ENCODE measurements at regions not wholly inside any gene's neighbourhood (a gene's known extent, or its start where the extent isn't known, plus 50 kb on each side); places are given as distances from the start of the nearest gene placed in this dataset.

DNA sequence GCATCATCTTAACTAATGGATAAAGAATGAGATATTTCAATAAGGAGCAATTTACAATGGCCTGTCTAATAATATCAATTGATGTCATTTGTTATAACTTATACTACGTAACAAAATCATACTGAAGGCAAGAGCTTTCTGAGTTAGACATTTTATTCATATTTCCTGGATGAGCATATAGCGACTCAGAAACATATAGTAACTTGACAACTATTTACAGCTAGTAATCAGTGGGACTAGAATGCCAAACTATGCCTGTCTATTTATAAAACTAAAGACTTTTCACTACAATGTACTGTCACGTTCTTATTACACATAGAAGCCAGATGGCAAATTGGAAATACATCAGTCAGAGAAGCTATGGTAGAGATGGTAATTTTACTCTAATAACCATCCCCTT, 766.2 kb upstream of the TMEFF2 start:
- Histone ChIP-seq H3K4ac (replicated peaks; ENCODE audit: insufficient read length, low read depth, low read length) (no peak overlapping the region), H2BK5ac (ENCODE audit: low read depth, low read length) (no peak overlapping the region), H3K9me3 (ENCODE audit: insufficient read depth in 2 of 2, low read depth in 1 of 2, low read length in 1 of 2) (no peaks in the 10 kb centered on the region), H3K18ac (ENCODE audit: extremely low read depth, low read length) (no peak overlapping the region), H3K79me1 (ENCODE audit: low read depth, low read length) (no peaks in the 10 kb centered on the region), H2BK12ac (ENCODE audit: low read depth, low read length) (no peak overlapping the region), H3K23me2 (ENCODE audit: low read depth, low read length) (no peaks in the 10 kb centered on the region), H3K9ac (replicated peaks in 1 of 4; ENCODE audit: extremely low read depth in 1 of 4, low read depth in 3 of 4, low read length in 3 of 4) (no peak overlapping the region), H2BK120ac (replicated peaks; ENCODE audit: low read depth, low read length) (no peak overlapping the region), H2BK20ac (ENCODE audit: low read length) (no peak overlapping the region), H4K8ac (ENCODE audit: extremely low read depth, insufficient read depth, low read length) (no peak overlapping the region), H4K20me1 (replicated peaks in 1 of 2; ENCODE audit: control insufficient read depth in 1 of 2, insufficient read depth in 2 of 2, low read length in 2 of 2) (no peaks in the 10 kb centered on the region), H3K79me2 (ENCODE audit: control insufficient read depth in 1 of 2, insufficient read depth in 2 of 2, low read length in 2 of 2) (no peaks in the 10 kb centered on the region), H4K5ac (ENCODE audit: insufficient read length, low read depth, low read length) (no peak overlapping the region), H3K14ac (ENCODE audit: insufficient read length) (no peak overlapping the region), H2AK5ac (ENCODE audit: low read depth, low read length) (no peak overlapping the region), H2BK15ac (ENCODE audit: low read length) (no peak overlapping the region), H3K23ac (ENCODE audit: insufficient read length) (no peak overlapping the region), H3K4me2 (ENCODE audit: insufficient read depth in 1 of 2, low read depth in 2 of 2, low read length in 2 of 2) (no peak overlapping the region), H3K36me3 (ENCODE audit: control insufficient read depth in 2 of 4, insufficient read depth in 4 of 4, low read length in 3 of 4) (no peaks in the 10 kb centered on the region), H3K4me1 (replicated peaks in 1 of 4; ENCODE audit: control insufficient read depth in 3 of 4, insufficient read depth in 4 of 4, low read length in 3 of 4) (no peaks in the 10 kb centered on the region), H3K4me3 (ENCODE audit: extremely low read depth in 1 of 4, insufficient read depth in 2 of 4, low read depth in 3 of 4, low read length in 4 of 4) (no peak overlapping the region), H3K27ac (ENCODE audit: low read depth, low read length) (no peak overlapping the region), H4K91ac (replicated peaks; ENCODE audit: insufficient read length, low read length) (no peak overlapping the region), H3K27me3 (replicated peaks in 1 of 4; ENCODE audit: control insufficient read depth in 3 of 4, extremely low read depth in 1 of 4, insufficient read depth in 3 of 4, low read length in 3 of 4) (no peaks in the 10 kb centered on the region), H2AFZ (ENCODE audit: low read length) (no peak overlapping the region), H3K56ac (replicated peaks; ENCODE audit: insufficient read length, low read depth, low read length) (no peak overlapping the region)
- no peak for TF ChIP-seq TCF12 (IDR thresholded peaks at IDR 0.05; ENCODE audit: low read depth, low read length)
- TF ChIP-seq CBX8 (IDR thresholded peaks at IDR 0.05; ENCODE audit: borderline replicate concordance, low read depth, low read length), result no peak
- no peak for TF ChIP-seq SIN3A (conservative IDR thresholded peaks at IDR 0.05 in 1 of 2, IDR thresholded peaks at IDR 0.05 in 1 of 2; ENCODE audit: low read depth in 1 of 2, low read length in 2 of 2)
- TF ChIP-seq SUZ12 (IDR thresholded peaks at IDR 0.05; ENCODE audit: low read length), result no peak
- TF ChIP-seq JUND (IDR thresholded peaks at IDR 0.05; ENCODE audit: low read length), result no peak
- WGBS, 2 experiments (ENCODE audit: extremely low coverage in 1 of 2, insufficient coverage in 1 of 2, insufficient read length in 1 of 2, insufficient replicate concordance in 2 of 2, low coverage in 1 of 2, low lambda C conversion rate in 2 of 2, missing lambda C conversion rate in 1 of 2), result 92% methylated on average over 3 of the region's 3 CpGs; no CpG with 5 or more reads in 1 of the 2 experiments
- DNase-seq (ENCODE audit: low read depth in 1 of 2, low spot score in 2 of 2), result no peak
- POLR2A ChIA-PET (ENCODE audit: partially characterized antibody), result no interaction called here
- no peak for FAIRE-seq
- CTCF ChIA-PET (ENCODE audit: partially characterized antibody), result no interaction called here
